T-helper 1 cell (primary cell): ENCODE measurements at regions not wholly inside any gene's neighbourhood (a gene's known extent, or its start where the extent isn't known, plus 50 kb on each side); places are given as distances from the start of the nearest gene placed in this dataset.

Experiments used
- DNase-seq, 5 donors: peaks; one replicate each; pipeline ENCODE4 v3.0.0-alpha.2; 2012 to 2020

DNA sequence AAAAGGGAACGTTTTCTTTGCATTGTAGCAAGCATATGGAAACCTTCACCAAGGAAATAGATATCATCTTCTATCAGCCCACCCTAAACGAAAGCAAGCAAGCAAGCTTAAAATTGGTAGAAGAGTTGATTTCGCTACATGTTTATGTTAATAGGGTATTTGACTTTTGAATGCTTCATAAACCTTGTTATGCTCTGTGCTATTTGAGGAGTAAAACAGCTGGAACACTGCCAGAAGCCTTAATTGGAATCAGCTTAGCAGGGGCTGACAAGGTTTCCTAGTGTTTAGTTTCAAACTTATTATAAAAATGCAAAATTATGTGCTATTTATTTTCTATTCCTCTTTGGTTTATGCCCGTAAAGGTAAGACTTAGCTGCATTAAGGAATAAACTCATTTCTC lies 70.6 kb upstream of the LINC00305 start:
- no peak for DNase-seq

DNA sequence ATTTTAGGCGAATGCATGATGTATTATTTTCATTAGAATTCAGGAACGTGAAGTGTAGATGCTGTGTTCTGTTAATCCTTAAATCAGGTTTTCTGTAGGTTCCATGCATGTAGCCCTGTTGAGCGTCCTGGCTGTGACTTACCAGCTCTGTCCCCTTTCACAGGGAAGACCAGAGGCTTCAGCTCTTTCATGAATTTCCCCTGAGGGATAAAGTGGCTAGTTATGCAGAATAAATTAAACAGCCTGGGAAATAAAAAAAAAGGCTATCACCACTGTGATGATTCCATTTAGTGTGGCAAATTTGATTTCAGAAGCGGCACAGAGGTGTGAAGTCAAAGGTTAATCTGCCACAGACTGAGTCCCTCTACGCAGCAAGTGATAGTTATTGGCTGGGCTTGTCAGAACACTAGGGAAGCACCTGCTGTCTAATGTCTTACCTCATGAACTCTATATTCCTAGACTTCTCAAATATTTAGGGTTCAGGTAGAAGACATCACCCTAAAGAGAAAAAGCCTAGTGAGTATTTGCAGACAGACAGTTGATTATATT lies 61.6 kb upstream of the LINC00305 start:
- no peak for DNase-seq

DNA sequence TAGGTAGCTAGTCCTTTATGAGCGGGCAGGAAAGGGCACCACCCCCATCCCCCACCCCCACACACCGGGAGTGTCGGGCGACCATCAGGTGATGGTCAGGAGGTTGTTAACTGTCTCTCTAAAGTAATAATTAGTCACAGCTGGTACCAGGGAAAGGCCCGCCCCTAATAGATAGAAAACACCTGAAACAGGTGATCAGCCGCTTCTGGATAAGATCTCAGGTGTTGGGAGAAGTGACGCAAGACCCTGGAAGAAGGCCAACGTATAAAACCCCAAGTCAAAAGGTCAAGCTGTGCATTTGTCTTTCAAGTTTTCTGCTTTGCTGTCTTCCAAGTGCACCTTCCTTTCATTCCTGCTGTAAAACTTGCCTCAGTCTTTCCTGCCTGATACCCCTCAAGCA lies 59.6 kb upstream of the LINC00305 start:
- no peak for DNase-seq

GRCh38 chr18:64207820-64208219 lies 58.9 kb upstream of the LINC00305 start:
- DNase-seq = no peak

DNA sequence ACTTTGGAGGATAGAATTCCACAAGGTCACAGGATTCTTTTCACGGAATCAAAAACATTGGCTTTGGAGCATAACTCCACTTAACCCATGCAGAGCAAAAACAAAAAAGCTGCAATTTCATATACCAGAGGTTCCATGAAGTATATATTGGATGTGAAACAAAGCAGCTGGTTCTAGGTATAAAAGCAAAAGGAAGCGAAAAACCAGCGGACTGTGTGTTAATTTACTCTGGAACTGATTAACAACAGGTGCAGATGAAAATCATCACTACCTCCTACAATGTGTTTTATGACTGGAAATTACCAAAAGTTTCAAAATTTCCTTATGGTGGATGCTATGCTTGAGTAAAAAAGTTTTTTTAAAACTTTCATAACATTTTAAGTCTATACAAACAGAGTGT lies 54.4 kb upstream of the LINC00305 start:
- DNase-seq = no peak

- no peak for DNase-seq
These were observed 54.0 kb upstream of the LINC00305 start for GRCh38 chr18:64202863-64203262.

- no peak for DNase-seq
These were observed 53.4 kb upstream of the LINC00305 start for GRCh38 chr18:64202210-64202836.

- DNase-seq = no peak
These were observed 52.9 kb upstream of the LINC00305 start for GRCh38 chr18:64201781-64202180.

DNA sequence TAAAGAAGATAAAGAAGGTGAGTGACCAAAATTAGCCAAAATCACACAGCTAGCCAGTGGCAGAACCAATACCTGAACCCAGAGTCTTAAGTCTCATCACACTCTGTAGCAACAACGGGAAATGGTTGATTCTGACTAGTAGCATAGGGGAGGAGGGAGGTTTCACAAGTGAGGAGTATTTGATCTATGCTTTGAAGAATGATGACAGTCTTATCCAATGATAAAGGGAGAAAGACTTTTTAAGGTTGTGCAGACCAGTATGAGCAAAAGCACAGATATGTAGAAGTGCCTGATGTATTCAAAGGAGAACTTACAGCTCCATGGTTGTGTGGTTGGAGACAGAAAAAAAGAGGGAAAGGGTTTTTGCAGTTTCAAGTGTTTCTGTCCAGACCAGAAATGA lies 50.7 kb upstream of the LINC00305 start:
- no peak for DNase-seq
